Liver (tissue), 8 donors: ENCODE measurements at regions not wholly inside any gene's neighbourhood (a gene's known extent, or its start where the extent isn't known, plus 50 kb on each side); places are given as distances from the start of the nearest gene placed in this dataset.

Source experiments
- DNase-seq: peaks from one replicate; pipeline ENCODE4 v3.0.0-alpha.2; 2017; ENCODE audit warnings: low spot score
- H3K27ac ChIP-seq, 2 donors: one replicate each; pipeline ENCODE4 v1.7.0; 2013; ENCODE audit warnings: inconsistent platforms in 2 of 2, low read length in 2 of 2, control low read depth in 1 of 2, low read depth in 1 of 2, mild to moderate bottlenecking in 1 of 2
- H3K27me3 ChIP-seq, 4 donors: one replicate each; pipeline versions ENCODE4 v1.6.1 to v1.7.0; 2013; ENCODE audit warnings: low read length in 3 of 4, inconsistent platforms in 1 of 4, mild to moderate bottlenecking in 1 of 4, moderate library complexity in 1 of 4; ENCODE audit not compliant: control insufficient read depth in 4 of 4, insufficient read depth in 4 of 4
- H3K36me3 ChIP-seq, 4 donors: one replicate each; pipeline versions ENCODE4 v1.6.1 to v1.7.0; 2013; ENCODE audit warnings: low read length in 3 of 4, mild to moderate bottlenecking in 3 of 4, low read depth in 1 of 4, moderate library complexity in 1 of 4; ENCODE audit not compliant: control insufficient read depth in 4 of 4, insufficient read depth in 3 of 4
- H3K4me1 ChIP-seq, 4 donors: one replicate each; pipeline versions ENCODE4 v1.6.1 to v1.7.0; 2013; ENCODE audit warnings: low read length in 3 of 4, mild to moderate bottlenecking in 3 of 4, moderate library complexity in 1 of 4; ENCODE audit not compliant: control insufficient read depth in 4 of 4, insufficient read depth in 4 of 4
- H3K4me3 ChIP-seq, 3 donors: one replicate each; pipeline versions ENCODE4 v1.6.1 to v1.7.0; 2013; ENCODE audit warnings: low read length in 3 of 3, control low read depth in 1 of 3, low read depth in 1 of 3, mild to moderate bottlenecking in 1 of 3
- H3K9ac ChIP-seq, 2 donors: one replicate each; pipeline ENCODE4 v1.7.0; 2013; ENCODE audit warnings: low read length in 2 of 2, mild to moderate bottlenecking in 2 of 2, moderate library complexity in 2 of 2, control low read depth in 1 of 2, low read depth in 1 of 2
- H3K9me3 ChIP-seq, 4 donors: one replicate each; pipeline versions ENCODE4 v1.6.1 to v1.7.0; 2013; ENCODE audit warnings: low read length in 3 of 4; ENCODE audit not compliant: control insufficient read depth in 4 of 4
- ATF3 ChIP-seq: IDR thresholded peaks from 2 replicates; pipeline ENCODE4 v1.6.1; 2016; ENCODE audit warnings: antibody characterized with exemption
- CTCF ChIP-seq: fragments of 150-350 bp; IDR thresholded peaks from 2 replicates; pipeline ENCODE4 v1.5.1; 2017; ENCODE audit warnings: improper control_type of control experiment, low read depth, low read length; ENCODE audit not compliant: missing input control
- EGR1 ChIP-seq, 2 donors: IDR thresholded peaks; 2 replicates each; pipeline ENCODE4 v1.6.1; 2016 to 2018; ENCODE audit warnings: antibody characterized with exemption in 2 of 2, low read depth in 2 of 2
- FOXA1 ChIP-seq: IDR thresholded peaks from 2 replicates; pipeline ENCODE4 v1.6.1; 2016; ENCODE audit warnings: antibody characterized with exemption
- FOXA2 ChIP-seq: IDR thresholded peaks from 2 replicates; pipeline ENCODE4 v1.6.1; 2016; ENCODE audit warnings: antibody characterized with exemption
- GABPA ChIP-seq, 2 donors: IDR thresholded peaks in 1 of 2; conservative IDR thresholded peaks in 1 of 2; 2 replicates each; pipeline ENCODE4 v1.6.1; 2016; ENCODE audit warnings: antibody characterized with exemption in 2 of 2, mild to moderate bottlenecking in 1 of 2, moderate library complexity in 1 of 2
- HNF4A ChIP-seq, 2 donors: conservative IDR thresholded peaks; 2 replicates each; pipeline ENCODE4 v1.6.1; 2016; ENCODE audit warnings: antibody characterized with exemption in 2 of 2, mild to moderate bottlenecking in 2 of 2
- HNF4G ChIP-seq: IDR thresholded peaks from 2 replicates; pipeline ENCODE4 v1.6.1; 2016; ENCODE audit warnings: antibody characterized with exemption
- JUND ChIP-seq, 2 donors: IDR thresholded peaks; 2 replicates each; pipeline ENCODE4 v1.6.1; 2016; ENCODE audit warnings: antibody characterized with exemption in 2 of 2
- MAX ChIP-seq: IDR thresholded peaks from 2 replicates; pipeline ENCODE4 v1.6.1; 2016; ENCODE audit warnings: antibody characterized with exemption
- NR2F2 ChIP-seq: IDR thresholded peaks from 2 replicates; pipeline ENCODE4 v1.6.1; 2016; ENCODE audit warnings: antibody characterized with exemption
- RAD21 ChIP-seq, 2 donors: IDR thresholded peaks; 2 replicates each; pipeline ENCODE4 v1.6.1; 2016; ENCODE audit warnings: antibody characterized with exemption in 2 of 2, mild to moderate bottlenecking in 2 of 2
- REST ChIP-seq: IDR thresholded peaks from 2 replicates; pipeline ENCODE4 v1.6.1; 2016; ENCODE audit warnings: antibody characterized with exemption, mild to moderate bottlenecking
- RXRA ChIP-seq, 2 donors: IDR thresholded peaks; 2 replicates each; pipeline ENCODE4 v1.6.1; 2017 to 2018; ENCODE audit warnings: antibody characterized with exemption in 2 of 2, mild to moderate bottlenecking in 1 of 2
- SP1 ChIP-seq: IDR thresholded peaks from 2 replicates; pipeline ENCODE4 v1.6.1; 2018; ENCODE audit warnings: antibody characterized with exemption, mild to moderate bottlenecking
- TAF1 ChIP-seq: conservative IDR thresholded peaks from 2 replicates; pipeline ENCODE4 v1.6.1; 2016; ENCODE audit warnings: antibody characterized with exemption, mild to moderate bottlenecking
- YY1 ChIP-seq: IDR thresholded peaks from 2 replicates; pipeline ENCODE4 v1.6.1; 2016; ENCODE audit warnings: antibody characterized with exemption, mild to moderate bottlenecking
- ZBTB33 ChIP-seq: IDR thresholded peaks from 2 replicates; pipeline ENCODE4 v1.6.1; 2016; ENCODE audit warnings: antibody characterized with exemption
- WGBS: extraction: QIAGEN DNeasy Blood & Tissue Kit; methylation state at CpG from one replicate; pipeline ENCODE4 v1.1.7; 2013; 5-methylcytosine and 5-hydroxymethylcytosine counted together
- donor health status: healthy.
- donor health status: healthy.
- donor health status: healthy.
- donor health status: healthy.
- donor health status: healthy.

GRCh38 chr21:41568606-41569385 is 60.8 kb upstream of the TMPRSS2 start:
- no peak overlapping the region for H3K27ac ChIP-seq
- H3K9me3 ChIP-seq: no peaks in the 10 kb centered on the region
- no peak overlapping the region for H3K4me3 ChIP-seq
- no peak for TF ChIP-seq HNF4A (conservative IDR thresholded peaks at IDR 0.05)
- no peak for TF ChIP-seq SP1
- TF ChIP-seq RAD21 (IDR thresholded peaks at IDR 0.05): no peak
- TF ChIP-seq MAX: no peak
- no peak for TF ChIP-seq FOXA1
- TF ChIP-seq FOXA2: no peak
- TF ChIP-seq CTCF: no peak
- TF ChIP-seq REST: no peak
- no peak for TF ChIP-seq GABPA (IDR thresholded peaks at IDR 0.05 in 1 of 2, conservative IDR thresholded peaks at IDR 0.05 in 1 of 2)
- no peak for TF ChIP-seq TAF1
- no peak for TF ChIP-seq ZBTB33
- TF ChIP-seq RXRA (IDR thresholded peaks at IDR 0.05): no peak
- TF ChIP-seq ATF3: no peak
- no peak for TF ChIP-seq EGR1 (IDR thresholded peaks at IDR 0.05; ENCODE audit: low read depth in 2 of 2)
- no peak for TF ChIP-seq NR2F2
- no peak for TF ChIP-seq JUND (IDR thresholded peaks at IDR 0.05)
- TF ChIP-seq HNF4G: no peak
- TF ChIP-seq YY1: no peak
- peaks cover 0 to 2% (median under 1%) of the 10 kb centered on the region in 4 donors for H3K4me1 ChIP-seq
- no peaks in the 10 kb centered on the region for H3K27me3 ChIP-seq
- WGBS: 68% methylated on average over 14 of the region's 14 CpGs
- no peak for DNase-seq
- H3K36me3 ChIP-seq: no peaks in the 10 kb centered on the region
- no peak overlapping the region for H3K9ac ChIP-seq
